HG03280 (cell line): ENCODE measurements at regions not wholly inside any gene's neighbourhood (a gene's known extent, or its start where the extent isn't known, plus 50 kb on each side); places are given as distances from the start of the nearest gene placed in this dataset.
"Not testable (repeated sequence)": the region's sequence is repeated elsewhere in the genome, so short reads cannot be mapped to it uniquely, and the experiment has no call there.

Source experiments
- ATAC-seq: cut with Tn5 transposase; IDR thresholded peaks from one replicate; pipeline ENCODE4 v1.9.1; 2021; ENCODE audit warnings: mild to moderate bottlenecking, moderate library complexity; ENCODE audit not compliant: unreplicated experiment

DNA sequence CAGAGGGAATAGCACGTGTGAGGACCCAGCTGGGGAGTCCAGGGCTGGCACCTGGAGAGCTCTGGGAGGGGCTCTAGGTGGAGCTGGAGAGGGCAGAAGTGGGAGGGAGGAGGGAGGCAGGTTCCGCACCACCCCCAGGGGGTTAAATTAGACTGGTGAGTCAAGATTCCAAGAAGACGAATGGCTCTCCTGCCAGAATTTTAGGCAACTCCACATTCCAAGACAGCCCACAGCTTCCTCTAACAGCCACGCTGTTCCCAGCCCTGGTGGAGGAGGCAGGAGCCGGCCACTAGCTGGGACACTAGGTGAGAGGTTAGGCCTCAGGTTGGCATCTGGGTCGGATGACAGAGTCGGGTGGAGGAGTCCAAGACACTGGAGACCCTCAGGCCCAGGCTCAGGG, 60.2 kb downstream of the TFAP2C start:
- no peak for ATAC-seq

DNA sequence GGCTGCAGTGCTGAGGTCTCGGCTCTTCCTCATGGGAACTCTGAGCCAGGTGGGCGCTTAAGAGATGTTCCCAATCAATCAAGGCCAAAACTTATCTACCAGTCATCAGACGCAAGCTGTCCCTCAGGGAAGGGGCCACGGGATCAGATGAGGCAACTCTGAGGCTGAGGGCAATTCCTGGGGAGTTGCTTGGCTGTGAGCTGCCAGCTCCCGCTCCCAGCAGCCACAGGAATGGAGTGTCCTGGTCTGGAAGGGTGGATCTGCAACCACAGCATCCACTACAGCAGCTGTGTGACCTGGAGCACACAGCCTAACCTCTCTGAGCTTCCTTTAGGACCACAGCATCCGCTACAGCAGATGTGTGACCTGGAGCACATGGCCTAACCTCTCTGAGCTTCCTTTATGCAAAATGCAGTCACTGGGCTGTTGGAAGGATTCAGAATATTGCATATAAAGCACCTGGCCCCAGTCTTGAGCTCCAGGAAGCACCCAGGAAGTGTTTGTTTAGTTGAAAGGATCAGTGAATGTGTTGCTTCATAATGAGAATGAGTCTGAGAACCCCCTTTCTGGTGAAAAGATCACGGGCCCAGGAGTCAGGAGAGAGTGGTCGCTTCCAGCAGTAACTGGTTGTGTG, 60.9 kb downstream of the TFAP2C start:
- no peak for ATAC-seq

DNA sequence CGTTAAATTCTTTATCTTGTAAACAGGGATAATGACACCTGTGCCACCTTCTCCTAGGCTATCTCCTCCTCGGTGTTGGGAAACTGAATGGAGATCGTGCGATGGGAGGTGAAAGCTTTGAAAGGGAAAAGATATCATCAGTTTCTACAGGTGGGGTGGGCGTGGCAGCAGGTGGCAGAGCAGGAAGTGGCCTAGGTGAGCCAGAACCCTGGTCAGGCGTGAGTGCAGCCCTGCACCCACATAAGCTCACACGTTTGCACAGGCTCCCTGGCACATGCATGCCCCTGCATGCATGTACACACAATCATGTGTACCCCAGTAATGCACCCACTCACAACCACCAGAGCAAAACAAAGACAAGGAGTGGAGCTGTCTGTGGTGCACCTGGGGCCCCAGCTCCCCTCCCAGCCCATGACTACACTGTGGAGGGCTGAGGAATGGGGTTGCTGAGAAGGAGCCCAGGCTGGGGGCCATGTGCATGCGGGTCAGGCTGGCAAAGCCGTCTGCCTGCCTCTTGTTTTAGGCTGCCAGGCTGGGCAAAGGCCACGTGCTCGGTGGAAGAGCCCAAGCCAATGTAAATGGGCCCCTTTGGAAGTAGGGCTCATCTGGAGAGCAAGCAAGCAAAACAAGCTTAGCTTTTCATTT, 61.5 kb downstream of the TFAP2C start:
- no peak for ATAC-seq

DNA sequence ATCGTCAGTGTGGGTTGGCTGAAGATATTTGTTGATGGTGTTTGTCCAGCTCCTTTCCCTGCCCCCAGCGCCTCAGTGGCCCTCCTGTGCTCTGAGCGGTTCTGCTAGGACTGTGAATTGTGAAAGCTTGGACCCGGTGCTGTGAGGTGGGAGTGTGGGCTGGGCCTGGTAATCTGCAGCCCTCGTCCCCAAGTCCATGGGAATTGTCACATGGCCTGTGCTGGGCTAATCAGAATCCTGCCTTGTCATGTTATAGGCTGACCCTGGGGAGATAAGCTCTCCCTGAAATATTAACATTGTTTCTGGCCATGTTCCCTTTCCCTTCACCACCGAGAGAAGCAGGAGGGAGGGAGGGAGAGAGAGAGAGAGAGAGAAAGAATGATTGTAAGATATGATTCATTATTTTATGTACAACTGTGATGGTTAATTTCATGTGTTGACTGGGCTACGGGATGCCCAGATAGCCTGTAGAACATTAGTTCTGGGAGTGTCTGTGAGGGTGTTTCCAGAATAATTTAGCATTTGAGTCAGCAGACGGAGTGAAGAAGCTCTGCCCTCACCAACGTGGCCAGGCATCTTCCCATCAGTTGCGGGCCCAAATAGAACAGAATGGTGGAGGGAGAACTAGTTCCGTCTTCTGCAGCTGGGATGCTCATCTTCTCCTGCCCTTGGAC, 62.4 kb downstream of the TFAP2C start:
- no peak for ATAC-seq

- no peak for ATAC-seq
These were observed 64.1 kb downstream of the TFAP2C start for GRCh38 chr20:56693217-56693616.

DNA sequence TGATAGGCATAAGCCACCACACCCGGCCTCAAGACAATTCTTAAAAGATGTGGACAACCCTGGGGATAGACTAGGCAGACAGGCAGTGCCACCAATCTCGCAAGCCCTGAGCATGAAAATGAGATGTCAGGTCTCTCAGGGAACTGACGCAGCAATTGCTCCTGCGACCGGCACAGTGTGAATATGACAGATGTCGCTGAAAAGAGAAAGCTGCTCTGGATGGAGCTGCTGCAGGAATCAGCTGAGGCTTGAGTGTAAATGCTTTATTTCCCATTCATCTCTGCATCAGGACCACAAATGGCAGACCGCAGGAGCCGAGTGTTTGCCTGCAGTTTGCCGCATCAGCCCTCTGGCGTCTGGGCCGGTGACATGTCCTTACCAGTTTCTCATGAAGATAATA, 68.4 kb downstream of the TFAP2C start:
- no peak for ATAC-seq

DNA sequence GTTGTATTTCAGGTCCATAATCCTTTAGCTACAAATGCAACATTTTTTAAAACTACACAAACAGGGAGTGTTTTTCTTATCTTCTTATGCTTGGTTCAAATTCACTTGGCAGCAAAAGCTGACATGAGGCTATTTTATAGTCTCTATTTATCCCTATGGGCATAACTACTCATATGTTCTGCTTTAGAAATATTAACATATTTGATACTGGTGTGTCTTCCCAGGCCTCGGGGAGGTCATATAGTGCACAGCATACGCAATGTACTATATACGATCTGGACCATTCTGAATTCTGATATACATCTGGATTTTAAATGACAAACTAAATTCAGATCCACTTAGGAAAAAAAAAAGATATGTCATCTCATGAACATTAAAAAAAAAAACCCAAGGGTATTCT, 69.2 kb downstream of the TFAP2C start:
- no peak for ATAC-seq

DNA sequence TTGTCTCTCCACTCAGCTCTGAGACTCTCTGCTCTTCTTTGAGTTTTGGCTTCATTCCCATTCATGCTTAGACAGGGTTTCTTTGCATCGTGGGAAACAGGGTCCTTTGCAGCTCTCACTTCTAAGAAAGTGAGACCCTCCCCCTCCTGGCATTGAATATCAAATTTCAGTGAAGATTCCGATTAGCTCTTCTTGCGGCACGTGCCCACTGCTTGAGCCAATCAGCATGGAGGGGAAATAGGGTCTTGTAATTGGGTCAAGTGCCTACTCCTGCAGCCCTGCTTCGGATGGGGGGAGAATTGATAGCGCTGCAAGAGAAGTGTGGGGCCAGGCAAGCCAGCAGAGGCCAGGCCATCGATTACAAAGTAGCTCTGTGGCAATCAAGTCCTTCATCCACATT, 69.6 kb downstream of the TFAP2C start:
- ATAC-seq = no peak

- ATAC-seq = no peak
These were observed 74.1 kb downstream of the TFAP2C start for GRCh38 chr20:56702931-56703840.

- no peak for ATAC-seq
These were observed 77.8 kb downstream of the TFAP2C start for GRCh38 chr20:56706867-56707360.

GRCh38 chr20:56708991-56709390, 79.9 kb downstream of the TFAP2C start:
- no peak for ATAC-seq

- ATAC-seq = no peak
These were observed 81.0 kb downstream of the TFAP2C start for GRCh38 chr20:56710125-56710524.

DNA sequence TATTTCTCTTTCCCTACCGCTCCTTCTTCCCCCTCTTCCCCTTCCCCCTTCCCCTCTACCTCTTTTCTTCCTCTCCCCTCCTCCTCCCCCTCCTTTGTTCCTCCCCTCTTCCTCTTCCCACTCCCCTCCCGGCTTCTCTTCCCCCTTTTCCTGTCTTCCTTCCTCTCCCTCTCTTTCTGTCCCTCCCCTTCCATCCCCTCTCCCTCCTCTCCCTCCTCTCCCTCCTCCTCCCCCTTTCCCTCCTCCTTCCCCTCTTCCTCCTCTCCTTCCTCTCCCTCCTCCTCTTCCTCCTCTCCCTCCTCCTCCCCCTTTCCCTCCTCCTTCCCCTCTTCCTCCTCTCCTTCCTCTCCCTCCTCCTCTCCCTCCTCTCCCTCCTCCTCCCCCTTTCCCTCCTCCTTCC, 81.5 kb downstream of the TFAP2C start:
- ATAC-seq = not testable (repeated sequence)

GRCh38 chr20:56711018-56711417, 81.9 kb downstream of the TFAP2C start:
- no peak for ATAC-seq

DNA sequence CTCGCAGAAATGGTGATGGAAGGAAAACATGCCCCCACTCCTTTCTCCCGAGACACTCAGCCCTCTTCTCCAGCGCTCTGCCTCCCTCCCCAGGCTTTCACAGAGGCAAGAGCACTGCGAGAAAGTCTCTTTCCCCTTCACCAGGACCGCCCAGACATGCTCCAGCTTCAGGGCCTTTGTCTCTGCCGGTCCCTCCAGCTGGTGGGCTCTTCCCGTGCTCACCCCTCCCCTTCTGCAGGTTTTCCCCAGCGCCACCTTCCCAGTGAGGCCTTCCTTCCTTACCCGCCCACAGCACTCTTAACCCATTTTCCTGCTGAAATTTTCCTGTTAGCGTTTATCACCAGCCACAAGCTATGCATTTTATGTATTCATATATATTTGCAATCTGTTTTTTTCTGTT, 86.2 kb downstream of the TFAP2C start:
- no peak for ATAC-seq

- ATAC-seq = no peak
These were observed 86.9 kb downstream of the TFAP2C start for GRCh38 chr20:56715902-56716519.

- no peak for ATAC-seq
These were observed 87.7 kb downstream of the TFAP2C start for GRCh38 chr20:56716806-56717205.

- ATAC-seq = no peak
These were observed 89.7 kb downstream of the TFAP2C start for GRCh38 chr20:56718816-56719215.

DNA sequence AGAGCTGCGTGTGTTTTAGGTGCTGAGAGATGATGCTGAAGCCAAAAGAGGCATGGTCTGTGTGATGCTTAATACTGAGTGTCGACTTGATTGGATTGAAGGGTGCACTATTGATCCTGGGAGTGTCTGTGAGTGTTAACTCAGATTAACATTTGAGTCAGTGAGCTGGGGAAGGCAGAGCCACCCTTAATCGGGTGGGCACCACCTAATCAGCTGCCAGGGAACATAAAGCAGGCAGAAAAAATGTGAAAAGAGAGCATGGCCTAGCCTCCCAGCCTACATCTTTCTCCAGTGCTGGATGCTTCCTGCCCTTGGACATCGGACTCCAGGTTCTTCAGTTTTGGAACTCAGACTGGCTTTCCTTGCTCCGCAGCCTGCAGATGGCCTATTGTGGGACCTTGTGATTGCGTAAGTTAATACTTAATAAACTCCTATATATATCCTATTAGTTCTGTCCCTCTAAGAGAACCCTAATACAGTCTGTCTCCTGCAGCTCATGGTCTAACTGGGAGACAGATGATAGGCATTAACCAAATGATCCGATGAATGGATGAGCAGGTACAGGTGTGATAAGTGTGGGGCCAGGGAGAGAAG, 91.6 kb downstream of the TFAP2C start:
- ATAC-seq = no peak

GRCh38 chr20:56722042-56722441, 92.9 kb downstream of the TFAP2C start:
- no peak for ATAC-seq
